ENCODE measurements at regions not wholly inside any gene's neighbourhood (a gene's known extent, or its start where the extent isn't known, plus 50 kb on each side); places are given as distances from the start of the nearest gene placed in this dataset.

DNA sequence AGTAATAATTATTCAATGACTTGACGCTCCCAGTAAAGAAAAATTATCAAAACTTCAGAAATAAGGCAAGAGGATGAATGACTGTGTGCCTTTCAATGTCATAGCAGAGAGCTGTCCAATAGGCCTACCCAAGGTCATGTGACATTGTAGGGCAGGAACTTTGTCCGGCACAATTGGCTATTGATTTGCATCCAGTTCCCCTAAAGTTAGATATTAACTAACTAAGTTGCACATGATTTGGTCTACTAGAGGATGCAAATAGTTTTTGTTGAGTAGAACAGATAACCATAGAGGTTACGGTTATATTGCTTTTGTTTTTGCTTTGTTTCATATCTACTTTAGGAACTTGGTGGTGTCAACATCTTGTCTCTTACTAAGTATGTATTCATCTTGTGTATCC lies 127.9 kb upstream of the PFN2 start:
- Histone ChIP-seq H3K27ac (no peak overlapping the region), H3K4me3 (no peak overlapping the region), H3K4me1 (no peaks in the 10 kb centered on the region), H3K9me3 (peaks cover 10% of the 10 kb centered on the region; the same call in 2 of the 3 replicates), H3K4me2 (no peak overlapping the region)
- WGBS (ENCODE audit: missing lambda C conversion rate) = 89% methylated on average over 3 of the region's 3 CpGs
- FAIRE-seq (no peak), DNase-seq (ENCODE audit: low read depth in 1 of 2, low spot score in 1 of 2) (no peak), ATAC-seq (no peak)
- no peak for TF ChIP-seq E2F6 (IDR thresholded peaks at IDR 0.05; ENCODE audit: borderline replicate concordance, low read depth)
- TF ChIP-seq, protein P1, sequence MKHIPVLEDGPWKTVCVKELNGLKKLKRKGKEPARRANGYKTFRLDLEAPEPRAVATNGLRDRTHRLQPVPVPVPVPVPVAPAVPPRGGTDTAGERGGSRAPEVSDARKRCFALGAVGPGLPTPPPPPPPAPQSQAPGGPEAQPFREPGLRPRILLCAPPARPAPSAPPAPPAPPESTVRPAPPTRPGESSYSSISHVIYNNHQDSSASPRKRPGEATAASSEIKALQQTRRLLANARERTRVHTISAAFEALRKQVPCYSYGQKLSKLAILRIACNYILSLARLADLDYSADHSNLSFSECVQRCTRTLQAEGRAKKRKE (CRISPR knock-in tag; IDR thresholded peaks at IDR 0.05; ENCODE audit: low read depth) = no peak
- TF ChIP-seq, protein P2, sequence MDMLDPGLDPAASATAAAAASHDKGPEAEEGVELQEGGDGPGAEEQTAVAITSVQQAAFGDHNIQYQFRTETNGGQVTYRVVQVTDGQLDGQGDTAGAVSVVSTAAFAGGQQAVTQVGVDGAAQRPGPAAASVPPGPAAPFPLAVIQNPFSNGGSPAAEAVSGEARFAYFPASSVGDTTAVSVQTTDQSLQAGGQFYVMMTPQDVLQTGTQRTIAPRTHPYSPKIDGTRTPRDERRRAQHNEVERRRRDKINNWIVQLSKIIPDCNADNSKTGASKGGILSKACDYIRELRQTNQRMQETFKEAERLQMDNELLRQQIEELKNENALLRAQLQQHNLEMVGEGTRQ (IDR thresholded peaks at IDR 0.05) = no peak
- no peak for TF ChIP-seq RNF2 (IDR thresholded peaks at IDR 0.05; ENCODE audit: borderline replicate concordance, low read depth)
- TF ChIP-seq CHD4 (IDR thresholded peaks at IDR 0.05; ENCODE audit: borderline replicate concordance) = no peak
- TF ChIP-seq KDM1A (IDR thresholded peaks at IDR 0.05; ENCODE audit: low read depth) = no peak
- no peak for TF ChIP-seq ZSCAN20 (CRISPR knock-in tag; IDR thresholded peaks at IDR 0.05)
- TF ChIP-seq NFE2L2 (conservative IDR thresholded peaks at IDR 0.05; ENCODE audit: low read length) = no peak
- no peak for TF ChIP-seq GATA3 (IDR thresholded peaks at IDR 0.05; ENCODE audit: borderline replicate concordance)
- no peak for TF ChIP-seq FOXS1 (CRISPR knock-in tag; IDR thresholded peaks at IDR 0.05)
- TF ChIP-seq ZC3H11A (IDR thresholded peaks at IDR 0.05) = no peak
- no peak for TF ChIP-seq FOSL2 (IDR thresholded peaks at IDR 0.05)
- no peak for TF ChIP-seq FOSL2 (CRISPR knock-in tag; IDR thresholded peaks at IDR 0.05)
- TF ChIP-seq HMGXB4 (CRISPR knock-in tag; IDR thresholded peaks at IDR 0.05; ENCODE audit: borderline replicate concordance) = no peak
- no peak for TF ChIP-seq SREBF2 (IDR thresholded peaks at IDR 0.05)
- no peak for TF ChIP-seq HOXB13 (CRISPR knock-in tag; IDR thresholded peaks at IDR 0.05; ENCODE audit: low read depth)
- ChIA-PET POLR2A (no interaction called here), CTCF (no interaction called here)

- 87% methylated on average over 4 of the region's 4 CpGs for WGBS (ENCODE audit: missing lambda C conversion rate)
- POLR2A ChIA-PET = no interaction called here
- FAIRE-seq (no peak), DNase-seq (ENCODE audit: low read depth in 1 of 2, low spot score in 1 of 2) (no peak), ATAC-seq (no peak)
- H3K9me3 ChIP-seq = peaks cover 10% of the 10 kb centered on the region; the same call in 2 of the 3 replicates
- H3K4me2 ChIP-seq = no peak overlapping the region
- H3K27ac ChIP-seq = no peak overlapping the region
- TF ChIP-seq EHMT2 (IDR thresholded peaks at IDR 0.05; ENCODE audit: low read depth) = no peak
- no peak for TF ChIP-seq TFCP2L1 (CRISPR knock-in tag; IDR thresholded peaks at IDR 0.05)
- TF ChIP-seq MAX (IDR thresholded peaks at IDR 0.05) = no peak
- TF ChIP-seq HOXA7 (CRISPR knock-in tag; IDR thresholded peaks at IDR 0.05) = no peak
- no peak for TF ChIP-seq CHD2 (IDR thresholded peaks at IDR 0.05; ENCODE audit: low read length, partially characterized antibody)
- TF ChIP-seq MAFK (IDR thresholded peaks at IDR 0.05; ENCODE audit: partially characterized antibody) = no peak
- no peak for TF ChIP-seq SMC3 (IDR thresholded peaks at IDR 0.05)
- TF ChIP-seq, protein P1 (CRISPR knock-in tag; IDR thresholded peaks at IDR 0.05; ENCODE audit: low read depth) = no peak
- TF ChIP-seq, protein P3, sequence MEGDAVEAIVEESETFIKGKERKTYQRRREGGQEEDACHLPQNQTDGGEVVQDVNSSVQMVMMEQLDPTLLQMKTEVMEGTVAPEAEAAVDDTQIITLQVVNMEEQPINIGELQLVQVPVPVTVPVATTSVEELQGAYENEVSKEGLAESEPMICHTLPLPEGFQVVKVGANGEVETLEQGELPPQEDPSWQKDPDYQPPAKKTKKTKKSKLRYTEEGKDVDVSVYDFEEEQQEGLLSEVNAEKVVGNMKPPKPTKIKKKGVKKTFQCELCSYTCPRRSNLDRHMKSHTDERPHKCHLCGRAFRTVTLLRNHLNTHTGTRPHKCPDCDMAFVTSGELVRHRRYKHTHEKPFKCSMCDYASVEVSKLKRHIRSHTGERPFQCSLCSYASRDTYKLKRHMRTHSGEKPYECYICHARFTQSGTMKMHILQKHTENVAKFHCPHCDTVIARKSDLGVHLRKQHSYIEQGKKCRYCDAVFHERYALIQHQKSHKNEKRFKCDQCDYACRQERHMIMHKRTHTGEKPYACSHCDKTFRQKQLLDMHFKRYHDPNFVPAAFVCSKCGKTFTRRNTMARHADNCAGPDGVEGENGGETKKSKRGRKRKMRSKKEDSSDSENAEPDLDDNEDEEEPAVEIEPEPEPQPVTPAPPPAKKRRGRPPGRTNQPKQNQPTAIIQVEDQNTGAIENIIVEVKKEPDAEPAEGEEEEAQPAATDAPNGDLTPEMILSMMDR (IDR thresholded peaks at IDR 0.05) = no peak
- TF ChIP-seq KDM1A (IDR thresholded peaks at IDR 0.05; ENCODE audit: low read depth) = no peak
- no peak for TF ChIP-seq FOXS1 (CRISPR knock-in tag; IDR thresholded peaks at IDR 0.05)
- TF ChIP-seq BHLHE40 (IDR thresholded peaks at IDR 0.05; ENCODE audit: low read depth, low read length) = no peak
- TF ChIP-seq HOXB5 (CRISPR knock-in tag; IDR thresholded peaks at IDR 0.05) = no peak
- no peak for TF ChIP-seq SREBF2 (IDR thresholded peaks at IDR 0.05)
- TF ChIP-seq PHF8 (IDR thresholded peaks at IDR 0.05; ENCODE audit: borderline replicate concordance, low read depth) = no peak
- no peak for TF ChIP-seq EHF (CRISPR knock-in tag; IDR thresholded peaks at IDR 0.05)
- CTCF ChIA-PET = no interaction called here
- no peaks in the 10 kb centered on the region for H3K4me1 ChIP-seq
- H3K4me3 ChIP-seq = no peak overlapping the region
Observed at GRCh38 chr3:150097588-150097890, 126.8 kb upstream of the PFN2 start.

All from A549 (cell line).